GM12875 (cell line): ENCODE measurements at regions not wholly inside any gene's neighbourhood (a gene's known extent, or its start where the extent isn't known, plus 50 kb on each side); places are given as distances from the start of the nearest gene placed in this dataset.

Experiments
- H3K4me3 ChIP-seq: one replicate; pipeline ENCODE4 v1.5.1; 2011; ENCODE audit warnings: low read depth, low read length, control low read depth
- CTCF ChIP-seq: IDR thresholded peaks from 2 replicates; pipeline ENCODE4 v1.5.1; 2011; ENCODE audit warnings: low read depth, mild to moderate bottlenecking, control low read depth, inconsistent platforms, low read length, moderate library complexity, borderline replicate concordance; ENCODE audit not compliant: insufficient read depth

DNA sequence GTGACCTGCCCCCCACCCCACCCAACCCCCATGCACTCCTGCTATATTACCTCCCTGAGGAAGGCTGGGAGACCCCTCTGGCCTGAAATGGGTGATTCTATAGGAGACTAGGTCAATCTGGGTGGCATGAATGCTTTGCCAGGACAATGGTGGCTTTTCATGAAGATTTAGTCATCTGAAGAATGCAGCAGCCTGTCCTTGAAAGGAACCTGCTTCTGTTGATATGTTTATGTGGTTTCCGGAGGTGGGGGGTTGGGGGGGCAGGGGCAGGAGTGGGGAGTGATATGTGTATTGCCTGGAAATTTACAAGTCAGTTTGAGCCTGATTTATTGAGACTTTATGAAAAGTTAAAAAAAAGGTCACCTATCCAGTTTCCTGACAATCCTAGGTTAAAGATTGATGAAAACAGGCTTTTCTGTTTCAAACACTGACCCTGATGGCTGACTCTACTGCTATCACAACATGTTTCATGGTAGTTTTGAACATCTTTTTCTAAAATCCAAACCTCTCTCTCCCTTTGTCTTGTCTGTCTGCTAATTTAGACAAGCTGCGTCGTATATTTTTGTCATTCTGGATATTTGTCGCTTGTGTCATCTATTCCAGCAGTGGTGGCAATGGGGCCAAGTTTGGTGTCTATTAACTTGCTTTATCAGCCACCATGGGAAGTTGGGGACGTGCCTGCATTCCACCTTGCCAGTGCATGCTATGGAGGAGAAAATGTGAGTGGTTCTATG lies 153.7 kb upstream of the EGFLAM start:
- no peak overlapping the region for H3K4me3 ChIP-seq
- no peak for TF ChIP-seq CTCF

DNA sequence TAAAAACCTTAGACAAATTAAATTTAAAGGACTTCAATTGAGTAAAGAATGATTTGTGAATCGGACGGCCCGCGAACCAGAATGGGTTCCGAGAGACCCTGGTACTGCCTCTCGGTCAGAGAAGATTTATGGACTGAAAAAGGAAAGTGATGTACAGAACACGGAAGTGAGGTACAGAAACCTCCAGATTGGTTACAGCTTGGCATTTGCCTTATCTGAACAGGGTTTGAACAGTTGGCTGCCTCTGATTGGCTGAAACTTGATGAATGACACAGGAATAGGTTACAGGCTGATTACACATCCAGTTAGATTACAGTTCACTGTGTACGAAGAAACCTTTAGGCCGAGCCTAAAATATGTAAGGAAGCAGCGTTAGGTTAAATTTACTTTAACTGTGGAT lies 156.5 kb upstream of the EGFLAM start:
- TF ChIP-seq CTCF: no peak
- H3K4me3 ChIP-seq: no peak overlapping the region

DNA sequence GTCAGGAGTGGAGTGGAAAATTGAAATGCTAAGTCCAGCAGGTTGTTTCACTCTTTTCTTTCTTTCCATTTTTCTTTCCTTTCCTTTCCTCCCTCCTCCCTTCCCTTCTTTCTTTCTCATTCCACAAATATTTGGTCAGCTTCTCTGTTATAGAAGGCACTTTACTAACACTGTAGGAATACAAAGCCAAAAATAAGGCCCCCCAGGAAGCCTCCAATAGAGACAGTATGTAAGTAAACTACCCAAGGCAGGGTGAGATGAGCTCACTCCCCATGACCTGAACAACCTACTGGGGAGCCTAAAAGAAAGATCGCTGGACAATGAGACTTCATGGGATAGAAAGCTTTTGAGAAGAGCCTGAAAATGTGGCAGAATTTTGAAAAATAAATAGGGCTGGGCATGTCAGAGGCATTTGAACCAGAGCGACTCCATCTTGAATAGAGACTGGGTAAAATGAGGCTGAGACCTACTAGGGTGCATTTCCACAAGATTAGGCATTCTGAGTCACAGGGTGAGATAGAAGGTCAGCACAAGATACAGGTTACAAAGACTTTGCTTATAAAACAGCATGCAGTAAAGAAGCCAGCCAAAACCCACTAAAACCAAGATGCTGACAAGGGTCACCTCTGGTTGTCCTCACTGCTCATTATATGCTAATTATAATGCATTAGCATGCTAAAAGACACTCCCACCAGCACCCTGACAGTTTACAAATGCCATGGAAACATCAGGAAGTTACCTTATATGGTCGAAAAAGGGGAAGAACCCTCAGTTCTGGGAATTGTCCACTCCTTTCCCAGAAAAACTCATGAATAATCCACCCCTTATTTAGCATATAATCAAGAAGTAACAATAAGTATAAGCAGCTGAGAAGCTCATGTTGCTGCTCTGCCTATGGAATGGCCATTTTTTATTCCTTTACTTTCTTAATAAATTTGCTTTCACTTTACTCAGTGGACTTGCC lies 158.9 kb upstream of the EGFLAM start:
- TF ChIP-seq CTCF: no peak

DNA sequence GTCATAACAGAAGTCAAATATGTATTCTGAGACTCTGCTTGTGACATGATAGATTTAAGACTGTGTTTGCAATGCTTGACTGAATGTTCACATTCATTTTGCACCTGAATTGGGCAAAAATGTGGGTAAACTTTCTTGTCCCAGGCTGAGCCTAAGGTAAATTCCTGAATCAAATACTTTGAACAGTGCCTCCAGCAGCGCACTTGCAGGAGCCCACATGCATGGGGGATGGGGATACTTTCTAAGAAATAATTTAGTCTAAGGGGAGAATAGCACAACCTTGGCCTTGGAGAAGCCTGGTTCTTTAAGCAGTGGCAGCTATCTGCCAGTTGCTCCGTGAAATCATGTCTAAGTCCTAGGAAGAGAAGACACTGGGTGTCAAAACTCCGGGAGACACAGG lies 163.5 kb upstream of the EGFLAM start:
- TF ChIP-seq CTCF: no peak

More for the DNA sequence above, 158.9 kb upstream of the EGFLAM start:
- H3K4me3 ChIP-seq: no peak overlapping the region

DNA sequence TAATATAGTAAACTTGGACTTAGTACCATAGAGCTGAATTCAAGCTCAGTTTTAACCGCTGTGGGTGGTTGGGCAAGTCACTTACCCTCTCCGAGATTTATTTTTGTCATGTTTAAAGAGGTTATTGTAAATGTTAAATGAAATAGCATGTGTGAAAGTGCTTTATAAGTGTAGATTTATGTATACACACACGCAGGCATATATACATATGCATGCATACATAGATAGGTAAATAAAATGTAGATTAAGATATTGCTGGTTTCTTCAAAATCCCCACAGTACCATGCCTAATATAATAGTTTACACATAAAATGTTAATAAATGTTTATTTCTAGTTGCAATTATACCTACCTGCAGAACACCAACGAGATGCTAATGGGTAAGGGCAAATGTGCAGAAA lies 164.5 kb upstream of the EGFLAM start:
- no peak overlapping the region for H3K4me3 ChIP-seq
- no peak for TF ChIP-seq CTCF

More for the DNA sequence above, 163.5 kb upstream of the EGFLAM start:
- no peak overlapping the region for H3K4me3 ChIP-seq

- H3K4me3 ChIP-seq: no peak overlapping the region
- no peak for TF ChIP-seq CTCF
These were observed 171.6 kb upstream of the EGFLAM start for GRCh38 chr5:38086777-38087176.
